ENCODE measurements at regions not wholly inside any gene's neighbourhood (a gene's known extent, or its start where the extent isn't known, plus 50 kb on each side); places are given as distances from the start of the nearest gene placed in this dataset.
"Not testable (repeated sequence)": the region's sequence is repeated elsewhere in the genome, so short reads cannot be mapped to it uniquely, and the experiment has no call there.

- TF ChIP-seq CEBPB (IDR thresholded peaks at IDR 0.05; ENCODE audit: low read depth, low read length); POLR2A (IDR thresholded peaks at IDR 0.05; ENCODE audit: control extremely low read depth in 1 of 2, low read depth in 2 of 2, low read length in 2 of 2); RNF2 (IDR thresholded peaks at IDR 0.05; ENCODE audit: borderline replicate concordance, low read depth, low read length, missing control alignments, poor library complexity, severe bottlenecking); MAX (IDR thresholded peaks at IDR 0.05); EZH2 (IDR thresholded peaks at IDR 0.05; ENCODE audit: low read depth, low read length, severe bottlenecking); MAFK (IDR thresholded peaks at IDR 0.05; ENCODE audit: low read depth, low read length); EP300 (IDR thresholded peaks at IDR 0.05; ENCODE audit: borderline replicate concordance in 1 of 2, low read depth in 2 of 2, low read length in 2 of 2); E2F6 (IDR thresholded peaks at IDR 0.05); POLR2AphosphoS5 (IDR thresholded peaks at IDR 0.05; ENCODE audit: low read depth, low read length); SIX5 (IDR thresholded peaks at IDR 0.05; ENCODE audit: low read depth, low read length); TAF1 (IDR thresholded peaks at IDR 0.05; ENCODE audit: low read depth, low read length); CTCF (IDR thresholded peaks at IDR 0.05; ENCODE audit: control extremely low read depth in 1 of 3, insufficient read depth in 1 of 3, low read depth in 1 of 3, low read length in 3 of 3): not testable (repeated sequence)
- TF ChIP-seq, protein P1, sequence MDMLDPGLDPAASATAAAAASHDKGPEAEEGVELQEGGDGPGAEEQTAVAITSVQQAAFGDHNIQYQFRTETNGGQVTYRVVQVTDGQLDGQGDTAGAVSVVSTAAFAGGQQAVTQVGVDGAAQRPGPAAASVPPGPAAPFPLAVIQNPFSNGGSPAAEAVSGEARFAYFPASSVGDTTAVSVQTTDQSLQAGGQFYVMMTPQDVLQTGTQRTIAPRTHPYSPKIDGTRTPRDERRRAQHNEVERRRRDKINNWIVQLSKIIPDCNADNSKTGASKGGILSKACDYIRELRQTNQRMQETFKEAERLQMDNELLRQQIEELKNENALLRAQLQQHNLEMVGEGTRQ (IDR thresholded peaks at IDR 0.05; ENCODE audit: low read length): not testable (repeated sequence)
These were observed 430.0 kb upstream of the SGO1 start for GRCh38 chr3:20615982-20616381.
